ENCODE measurements at regions not wholly inside any gene's neighbourhood (a gene's known extent, or its start where the extent isn't known, plus 50 kb on each side); places are given as distances from the start of the nearest gene placed in this dataset.
"Not testable (repeated sequence)": the region's sequence is repeated elsewhere in the genome, so short reads cannot be mapped to it uniquely, and the experiment has no call there.

DNA sequence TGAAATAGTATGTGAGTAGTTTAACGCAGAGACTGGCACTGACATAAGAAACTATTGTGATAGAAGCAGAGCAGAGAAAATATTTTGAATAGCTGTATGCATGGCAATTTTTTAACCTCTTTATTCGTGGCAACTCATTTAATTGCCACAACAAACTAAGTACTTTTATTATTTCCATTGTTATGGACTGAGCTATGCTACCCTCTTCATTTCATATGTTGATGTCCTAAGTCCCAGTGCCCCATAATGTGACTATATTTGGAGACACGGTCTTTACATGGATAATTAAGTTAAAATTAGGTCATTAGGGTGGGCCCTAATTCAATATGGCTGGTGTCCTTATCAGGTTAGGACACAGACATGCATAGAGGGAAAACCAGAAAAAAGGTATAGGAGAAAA, 86.1 kb upstream of the PRSS3 start:
- TF ChIP-seq, protein P1, sequence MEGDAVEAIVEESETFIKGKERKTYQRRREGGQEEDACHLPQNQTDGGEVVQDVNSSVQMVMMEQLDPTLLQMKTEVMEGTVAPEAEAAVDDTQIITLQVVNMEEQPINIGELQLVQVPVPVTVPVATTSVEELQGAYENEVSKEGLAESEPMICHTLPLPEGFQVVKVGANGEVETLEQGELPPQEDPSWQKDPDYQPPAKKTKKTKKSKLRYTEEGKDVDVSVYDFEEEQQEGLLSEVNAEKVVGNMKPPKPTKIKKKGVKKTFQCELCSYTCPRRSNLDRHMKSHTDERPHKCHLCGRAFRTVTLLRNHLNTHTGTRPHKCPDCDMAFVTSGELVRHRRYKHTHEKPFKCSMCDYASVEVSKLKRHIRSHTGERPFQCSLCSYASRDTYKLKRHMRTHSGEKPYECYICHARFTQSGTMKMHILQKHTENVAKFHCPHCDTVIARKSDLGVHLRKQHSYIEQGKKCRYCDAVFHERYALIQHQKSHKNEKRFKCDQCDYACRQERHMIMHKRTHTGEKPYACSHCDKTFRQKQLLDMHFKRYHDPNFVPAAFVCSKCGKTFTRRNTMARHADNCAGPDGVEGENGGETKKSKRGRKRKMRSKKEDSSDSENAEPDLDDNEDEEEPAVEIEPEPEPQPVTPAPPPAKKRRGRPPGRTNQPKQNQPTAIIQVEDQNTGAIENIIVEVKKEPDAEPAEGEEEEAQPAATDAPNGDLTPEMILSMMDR (IDR thresholded peaks at IDR 0.05; ENCODE audit: low read depth, low read length): no peak
- DNase-seq (ENCODE audit: extremely low read depth, low read depth): no peak

DNA sequence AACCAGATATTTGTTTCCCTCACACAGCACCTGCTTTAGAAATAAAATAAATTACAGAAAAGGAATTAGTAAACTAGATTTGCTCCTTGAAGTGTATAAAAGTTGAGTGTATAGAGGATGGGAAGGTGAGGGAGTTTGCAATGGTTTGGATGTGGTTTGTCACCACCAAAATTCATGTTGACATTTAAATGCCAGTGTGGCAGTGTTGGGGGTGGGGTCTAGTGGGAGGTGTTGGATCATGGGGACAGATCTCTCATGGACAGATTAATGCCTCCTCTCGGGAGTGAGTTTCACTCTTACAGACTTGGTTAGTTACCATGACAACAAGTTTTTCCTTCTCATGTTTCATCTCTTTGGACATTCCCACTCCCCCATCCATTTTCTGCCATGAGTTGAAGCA, 83.9 kb upstream of the PRSS3 start:
- DNase-seq (ENCODE audit: extremely low read depth, low read depth): not testable (repeated sequence)

DNA sequence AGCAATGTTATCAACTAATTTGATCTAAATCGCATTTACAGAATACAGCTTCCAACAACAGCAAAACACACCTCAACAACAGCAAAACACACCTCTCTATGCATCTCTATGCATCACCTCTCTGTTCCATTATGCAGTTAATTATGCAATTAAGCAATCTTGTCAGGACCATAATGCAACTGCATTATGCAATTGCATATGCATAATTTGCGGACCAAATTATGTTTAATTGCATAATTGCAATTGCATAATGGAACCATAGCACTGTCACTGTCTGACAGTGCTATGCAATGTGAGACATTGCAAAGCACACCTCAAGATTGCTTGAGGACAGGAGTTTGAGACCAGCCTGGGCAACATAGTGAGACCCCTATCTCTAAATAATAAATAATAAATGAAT, 80.4 kb upstream of the PRSS3 start:
- TF ChIP-seq, protein P1 (IDR thresholded peaks at IDR 0.05; ENCODE audit: low read depth, low read length): no peak
- no peak for DNase-seq (ENCODE audit: extremely low read depth, low read depth)

DNA sequence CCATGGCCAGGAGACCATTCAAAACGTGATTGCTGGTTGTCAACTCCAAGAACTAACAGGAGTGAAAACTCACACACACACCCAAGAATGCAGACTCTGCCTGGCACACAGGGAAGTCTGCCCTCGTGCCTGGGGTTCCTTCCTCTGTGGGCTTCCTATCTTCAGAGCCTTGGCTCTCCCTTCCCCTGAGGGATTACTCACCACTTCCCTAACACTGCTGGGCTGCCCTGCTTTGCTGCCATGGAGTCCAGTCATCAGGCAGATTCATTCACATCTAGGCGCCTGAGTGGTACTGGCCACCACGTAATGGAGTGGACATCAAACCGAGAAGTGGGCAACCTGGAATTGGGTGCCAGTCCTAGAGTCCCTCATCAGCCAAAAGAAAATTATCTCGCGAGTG, 76.4 kb upstream of the PRSS3 start:
- TF ChIP-seq, protein P1 (IDR thresholded peaks at IDR 0.05; ENCODE audit: low read depth, low read length): no peak
- DNase-seq (ENCODE audit: extremely low read depth, low read depth): no peak

DNA sequence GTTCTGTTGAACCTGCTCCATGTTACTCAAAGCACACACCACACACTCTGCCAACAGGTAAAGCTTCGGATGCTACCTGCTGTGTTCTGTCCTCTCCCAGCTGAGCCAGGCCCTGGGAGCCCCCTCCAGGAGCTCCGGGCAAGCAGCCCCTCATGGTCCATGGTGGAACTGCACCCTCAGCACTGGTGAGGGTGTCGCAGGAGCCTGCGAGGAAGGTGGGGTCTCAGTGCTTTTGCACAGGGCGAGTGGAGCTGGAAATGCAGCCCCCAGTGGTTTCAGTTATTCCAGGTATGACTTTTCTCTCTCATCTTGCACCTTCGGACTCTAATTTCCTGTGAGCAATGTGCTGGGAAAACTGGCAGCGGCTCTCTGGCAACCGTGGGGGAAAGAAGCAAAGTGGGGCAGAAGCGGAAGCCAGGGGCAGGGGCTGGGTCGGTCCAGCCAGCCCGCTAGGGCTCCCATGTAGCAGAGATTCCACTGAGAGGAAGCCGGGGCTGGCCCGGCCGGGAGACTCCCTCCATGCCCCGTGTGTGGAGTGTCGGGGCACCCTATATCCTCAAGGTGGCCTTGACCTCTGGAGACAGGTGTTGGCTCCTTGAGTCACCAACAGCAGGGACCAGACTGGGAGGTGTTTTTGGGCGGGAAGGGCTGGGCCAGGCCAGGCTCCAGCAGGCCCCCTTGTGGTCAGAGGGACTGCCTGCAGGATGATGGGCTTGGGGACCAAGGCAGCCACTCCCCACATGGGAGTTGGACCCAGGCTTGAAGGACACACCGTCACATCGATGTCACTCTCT, 75.6 kb upstream of the PRSS3 start:
- TF ChIP-seq, protein P1 (IDR thresholded peaks at IDR 0.05; ENCODE audit: low read depth, low read length): peak; percentile 41
- no peak for DNase-seq (ENCODE audit: extremely low read depth, low read depth)

DNA sequence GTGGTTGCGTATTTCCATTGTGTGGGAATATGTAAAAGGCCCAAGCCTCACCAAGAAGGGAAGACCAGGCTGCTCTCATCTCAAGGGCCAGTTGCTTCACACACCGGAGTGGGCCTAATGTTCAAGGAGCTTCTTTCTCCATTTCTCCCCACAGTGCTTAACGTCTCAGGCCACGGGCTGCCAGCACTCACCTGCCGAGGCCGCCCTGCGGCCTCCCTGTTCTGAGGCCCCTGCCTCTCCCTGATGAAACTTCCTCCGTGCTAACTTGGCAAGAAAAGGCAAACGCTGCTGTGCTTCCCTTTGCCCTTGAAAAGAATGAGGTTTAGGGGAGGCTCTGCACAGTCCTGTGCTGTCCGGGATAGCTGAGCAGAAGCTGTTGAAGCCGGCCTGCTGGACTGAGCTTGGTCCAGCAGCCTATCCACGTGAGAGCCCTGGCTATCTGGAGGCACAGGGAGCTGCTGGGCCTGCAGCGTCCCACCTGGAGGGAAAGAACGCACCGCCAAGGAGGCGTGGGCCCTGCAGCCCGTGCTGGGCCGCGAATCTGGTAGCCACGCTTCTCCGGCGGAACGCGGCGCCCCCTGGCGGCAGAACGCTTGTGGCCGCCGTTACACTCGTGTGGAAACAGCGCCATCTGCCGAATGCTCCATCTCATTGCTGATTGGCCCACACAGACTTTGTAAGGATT, 73.5 kb upstream of the PRSS3 start:
- DNase-seq (ENCODE audit: extremely low read depth, low read depth): peak; percentile 49
- TF ChIP-seq, protein P1 (IDR thresholded peaks at IDR 0.05; ENCODE audit: low read depth, low read length): peak; percentile 100

DNA sequence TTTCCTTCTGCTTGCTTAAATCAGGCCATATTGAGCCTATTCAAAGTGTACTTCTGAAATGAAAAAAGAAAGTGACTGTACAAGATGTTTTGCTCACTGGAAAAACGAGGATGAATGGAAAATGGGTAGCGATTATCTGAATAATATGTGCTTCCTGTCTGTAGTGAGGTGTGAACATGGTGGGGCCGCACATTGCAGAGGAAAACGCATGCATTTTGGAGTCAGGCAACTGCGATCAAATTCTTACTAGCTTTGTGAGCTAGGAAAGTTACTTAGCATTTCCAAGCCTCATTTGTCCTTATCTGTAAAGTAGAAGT, 73.0 kb upstream of the PRSS3 start:
- DNase-seq (ENCODE audit: extremely low read depth, low read depth): no peak
- TF ChIP-seq, protein P1 (IDR thresholded peaks at IDR 0.05; ENCODE audit: low read depth, low read length): no peak
